ENCODE measurements at regions not wholly inside any gene's neighbourhood (a gene's known extent, or its start where the extent isn't known, plus 50 kb on each side); places are given as distances from the start of the nearest gene placed in this dataset.

GRCh38 chr9:117548556-117548955 lies 133.7 kb upstream of the ASTN2 start:
- no peak for TF ChIP-seq CTCF (IDR thresholded peaks at IDR 0.05)
- no peak for TF ChIP-seq POLR2A (IDR thresholded peaks at IDR 0.05)

All from testis (tissue), 2 donors.